Left colon (tissue), 2 donors: ENCODE measurements at regions not wholly inside any gene's neighbourhood (a gene's known extent, or its start where the extent isn't known, plus 50 kb on each side); places are given as distances from the start of the nearest gene placed in this dataset.
"Not testable (repeated sequence)": the region's sequence is repeated elsewhere in the genome, so short reads cannot be mapped to it uniquely, and the experiment has no call there.

Experiments
- ATAC-seq: fragments of 200-7000 bp; cut with Tn5 transposase; one replicate; pipeline ENCODE4 v1.9.1; 2020; ENCODE audit warnings: mild to moderate bottlenecking, moderate library complexity
- DNase-seq, 2 donors: peaks; one replicate each; pipeline ENCODE4 v3.0.0-alpha.2; 2020
- intact Hi-C, 2 donors: fragments of 100-400 bp; cut with DNase I in 1 of 2; cut with micrococcal nuclease in 1 of 2; formaldehyde crosslinking; loops; one replicate each; pipeline versions ENCODE4 v1.11.2 to v1.14.0; 2022; cut with DNase I, micrococcal nuclease
- donor health status: DM: no; HTN: no; CAD: no.
- donor health status: DM: yes; HTN: yes; CAD: no.

GRCh38 chr6:50301307-50301706 lies 251.6 kb upstream of the DEFB112 start:
- no peak for ATAC-seq
- intact Hi-C loops: no loop called here
- no peak for DNase-seq

DNA sequence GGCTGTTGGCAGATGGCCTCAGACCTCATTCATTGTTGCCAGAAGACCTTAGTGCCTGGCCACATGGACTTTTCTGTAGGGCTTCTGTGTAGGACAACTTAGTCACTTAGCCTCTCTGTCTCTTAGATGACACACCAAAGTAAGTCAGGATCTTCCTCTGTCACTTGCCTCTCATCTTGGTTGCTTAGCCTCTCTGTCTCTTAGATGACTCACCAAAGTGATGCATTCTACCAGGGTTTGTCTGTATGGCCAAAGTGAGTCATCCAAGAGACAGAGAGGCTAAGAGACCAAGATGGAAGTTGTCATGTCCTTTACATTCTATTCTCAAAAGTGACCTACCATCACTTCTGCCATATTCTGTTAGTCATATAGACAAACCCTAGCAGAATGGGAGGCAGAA lies 255.9 kb upstream of the DEFB112 start:
- intact Hi-C loops: no loop called here
- DNase-seq (no peak), ATAC-seq (no peak)

- DNase-seq: no peak
- no peak for ATAC-seq
- intact Hi-C loops: no loop called here
Measured at GRCh38 chr6:50318536-50318935, 268.8 kb upstream of the DEFB112 start.

DNA sequence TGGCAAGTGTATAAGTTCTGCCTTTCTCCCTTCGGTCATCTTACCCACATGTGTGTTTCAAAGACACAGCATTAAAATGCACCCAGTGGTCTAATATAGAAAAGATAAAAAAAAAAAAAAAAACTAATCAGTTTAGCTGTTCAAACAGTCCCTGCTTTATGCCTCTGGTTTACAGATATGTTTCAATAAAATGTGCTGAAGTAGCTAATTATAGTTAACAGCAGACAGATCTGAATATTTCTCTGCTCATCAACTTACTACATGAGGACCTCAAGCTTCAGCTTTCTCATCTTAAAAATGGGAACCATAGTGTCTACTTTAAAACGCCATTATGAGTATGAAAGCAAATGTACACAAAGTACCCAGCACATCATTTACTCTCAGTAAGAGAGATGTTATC lies 280.6 kb upstream of the DEFB112 start:
- intact Hi-C loops: no loop called here
- DNase-seq (no peak), ATAC-seq (no peak)

DNA sequence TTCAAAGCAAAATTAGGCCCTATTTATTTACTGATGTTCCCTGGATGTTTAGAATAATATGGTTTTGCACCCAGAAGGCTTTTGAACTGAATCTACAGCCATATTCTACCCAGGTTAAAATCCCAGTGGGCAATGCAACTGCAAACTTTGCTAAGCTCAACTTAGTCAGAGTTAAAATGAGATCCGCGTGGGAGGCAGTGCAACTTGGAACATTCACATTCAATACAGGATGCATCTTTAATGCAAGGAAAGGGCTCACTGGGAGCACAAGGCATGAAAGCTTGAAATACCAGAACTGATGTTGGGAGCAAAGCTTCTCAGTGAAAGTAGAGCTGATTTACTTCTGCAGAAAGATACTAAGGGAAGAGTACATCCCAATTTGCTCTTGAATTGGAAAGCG lies 281.2 kb upstream of the DEFB112 start:
- ATAC-seq: no peak
- intact Hi-C loops: no loop called here

DNA sequence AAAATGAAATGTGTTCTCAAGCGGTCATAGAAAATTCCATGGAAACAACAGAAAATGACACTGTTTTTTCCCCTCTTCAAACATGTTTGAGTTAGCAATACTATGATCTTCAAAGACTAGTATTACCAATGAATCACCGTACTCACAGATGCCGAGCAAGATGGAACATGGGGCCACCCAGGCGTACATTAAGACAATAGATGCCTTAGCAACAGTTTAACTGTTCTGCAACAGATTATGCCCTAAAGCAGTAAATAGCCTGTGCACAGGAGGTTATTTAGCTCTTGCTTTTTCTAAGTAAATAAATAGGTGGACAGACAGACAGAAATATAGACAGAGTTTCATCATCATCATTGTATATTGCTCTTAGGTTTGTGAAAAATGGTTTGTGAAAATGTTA lies 284.0 kb upstream of the DEFB112 start:
- ATAC-seq: no peak
- intact Hi-C loops: no loop called here
- DNase-seq: no peak

More for the DNA sequence above, 281.2 kb upstream of the DEFB112 start:
- DNase-seq: no peak

GRCh38 chr6:50337532-50338122 lies 287.9 kb upstream of the DEFB112 start:
- ATAC-seq (no peak), DNase-seq (no peak)
- intact Hi-C loops: no loop called here

GRCh38 chr6:50353603-50354002 lies 303.9 kb upstream of the DEFB112 start:
- intact Hi-C loops: no loop called here
- ATAC-seq (no peak), DNase-seq (no peak)

- intact Hi-C loops: no loop called here
- DNase-seq: no peak
- ATAC-seq: no peak
Measured at GRCh38 chr6:50358113-50358512, 308.4 kb upstream of the DEFB112 start.

DNA sequence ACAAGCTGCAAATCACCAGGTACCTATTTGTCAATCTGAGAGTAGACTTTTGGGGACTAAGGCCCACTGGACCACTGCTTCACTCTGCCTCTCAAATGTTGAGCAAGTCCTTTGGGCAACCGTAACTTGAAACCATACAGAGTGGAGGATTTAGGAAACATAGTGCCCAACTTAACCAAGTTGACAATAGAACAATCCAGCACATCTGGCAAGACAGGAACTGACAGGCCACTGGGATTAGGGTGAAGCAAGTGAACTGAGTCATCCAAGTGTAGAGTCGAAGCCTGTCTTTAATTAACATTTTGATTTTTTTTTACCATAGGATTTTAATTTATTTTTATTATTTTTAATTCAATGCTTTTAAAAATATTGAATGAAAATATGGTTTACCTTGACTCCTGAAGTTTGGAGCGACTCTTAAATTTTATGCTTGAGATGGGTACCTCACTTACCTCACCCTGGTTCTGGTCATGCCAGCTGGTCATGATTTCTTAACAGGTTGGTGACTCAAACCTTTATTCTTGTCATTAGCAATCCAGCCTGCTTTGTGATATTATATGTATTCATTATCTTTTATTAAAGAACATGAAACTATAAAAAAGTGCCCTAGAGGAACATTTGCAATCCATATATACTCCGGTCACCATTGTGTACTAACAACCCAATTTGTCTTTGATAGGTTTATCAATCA lies 312.1 kb upstream of the DEFB112 start:
- DNase-seq: no peak
- ATAC-seq: no peak
- intact Hi-C loops: no loop called here

- DNase-seq (no peak), ATAC-seq (no peak)
- intact Hi-C loops: no loop called here
Measured at GRCh38 chr6:50362706-50363105, 313.0 kb upstream of the DEFB112 start.

DNA sequence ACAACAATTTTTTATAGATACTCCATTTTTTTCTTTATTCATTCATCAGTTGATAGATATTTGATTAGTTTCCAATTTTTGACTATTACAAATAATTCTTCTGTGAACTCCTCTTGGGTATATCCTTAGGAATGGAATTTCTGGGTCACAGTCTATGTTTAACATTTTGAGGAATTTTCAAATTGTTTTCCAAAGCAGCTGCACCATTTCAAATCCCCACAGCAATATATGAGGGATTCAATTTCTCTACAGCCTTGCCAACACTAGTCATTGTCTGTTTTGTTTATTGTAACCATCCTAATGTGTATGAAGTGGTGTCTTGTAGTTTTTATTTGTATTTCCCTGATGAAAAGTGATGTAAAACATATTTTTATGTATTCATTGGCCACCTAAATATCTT lies 320.3 kb upstream of the DEFB112 start:
- intact Hi-C loops: no loop called here
- DNase-seq (no peak), ATAC-seq (no peak)

- no peak for ATAC-seq
- DNase-seq: no peak
- intact Hi-C loops: no loop called here
Measured at GRCh38 chr6:50380406-50381098, 330.8 kb upstream of the DEFB112 start.

DNA sequence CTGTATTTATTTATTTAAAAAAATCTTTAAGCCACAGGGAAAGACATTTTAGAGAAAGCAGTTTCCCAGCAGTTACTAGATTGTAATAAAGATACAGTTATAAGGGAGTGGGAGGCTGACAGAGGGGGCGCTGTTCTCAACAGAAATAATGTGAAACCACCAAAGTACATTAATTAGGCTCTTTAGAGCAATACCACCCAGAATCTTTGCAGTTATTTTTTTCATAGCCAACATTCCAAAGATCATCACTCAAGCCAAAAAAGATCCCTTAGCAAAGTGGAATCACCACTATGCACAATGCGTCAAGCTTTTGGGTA lies 331.3 kb upstream of the DEFB112 start:
- ATAC-seq (no peak), DNase-seq (no peak)
- intact Hi-C loops: no loop called here

DNA sequence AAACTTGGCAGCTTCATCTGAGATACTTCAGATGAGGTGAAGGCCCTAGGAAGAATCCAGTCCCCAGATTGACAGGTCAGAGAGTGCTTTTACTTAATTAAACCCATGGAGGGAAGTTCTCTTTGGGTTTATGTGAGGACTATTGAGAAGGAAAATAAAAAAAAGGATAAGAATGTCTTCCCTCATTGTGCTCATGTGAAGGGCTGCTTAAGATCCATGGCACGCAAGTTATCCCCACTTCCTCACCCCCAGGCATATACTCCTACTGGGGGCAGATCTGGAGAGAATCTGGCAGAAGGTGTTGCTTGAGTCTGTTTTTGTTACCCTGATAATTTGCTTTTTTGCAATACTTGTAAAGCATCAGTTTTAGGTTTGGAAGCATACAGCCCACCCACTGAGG lies 322.9 kb upstream of the TFAP2D start:
- DNase-seq (no peak), ATAC-seq (no peak)
- intact Hi-C loops: no loop called here

DNA sequence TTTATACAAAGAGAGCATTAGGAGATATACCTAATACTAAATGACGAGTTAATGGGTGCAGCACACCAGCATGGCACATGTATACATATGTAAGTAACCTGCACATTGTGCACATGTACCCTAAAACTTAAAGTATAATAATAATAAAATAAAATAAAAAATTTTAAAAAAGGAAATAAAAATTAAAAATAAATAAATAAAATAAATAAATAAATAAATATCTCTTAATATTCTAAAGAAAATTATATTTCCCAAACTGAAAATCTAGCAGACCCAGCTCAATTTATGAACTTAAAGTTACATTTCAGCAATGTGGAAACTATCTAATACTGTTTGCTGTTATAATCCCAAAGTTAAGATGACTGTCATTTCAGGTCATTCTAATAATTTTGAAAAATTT lies 319.2 kb upstream of the TFAP2D start:
- not testable (repeated sequence) for ATAC-seq

DNA sequence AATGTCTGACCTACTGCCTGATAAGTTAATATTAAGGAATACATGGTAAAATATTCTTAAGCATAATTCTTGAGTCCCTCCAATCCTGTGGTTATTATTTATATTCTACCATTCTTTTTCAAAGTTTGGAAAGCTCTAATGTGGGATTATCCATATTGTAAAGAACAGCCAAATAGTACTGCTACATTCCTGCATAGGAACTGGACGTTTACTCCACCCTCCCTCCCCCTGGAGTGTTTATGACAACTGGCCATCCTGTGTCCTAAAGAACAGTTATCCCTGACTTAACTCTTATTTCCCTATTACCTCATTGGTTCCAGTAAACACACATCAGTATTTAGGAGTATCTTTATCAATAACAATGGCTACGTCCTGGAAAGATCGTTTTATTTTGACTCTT lies 308.7 kb upstream of the TFAP2D start:
- ATAC-seq (no peak), DNase-seq (no peak)
- intact Hi-C loops: no loop called here

More for the DNA sequence above, 319.2 kb upstream of the TFAP2D start:
- intact Hi-C loops, DNase-seq: not testable (repeated sequence)

DNA sequence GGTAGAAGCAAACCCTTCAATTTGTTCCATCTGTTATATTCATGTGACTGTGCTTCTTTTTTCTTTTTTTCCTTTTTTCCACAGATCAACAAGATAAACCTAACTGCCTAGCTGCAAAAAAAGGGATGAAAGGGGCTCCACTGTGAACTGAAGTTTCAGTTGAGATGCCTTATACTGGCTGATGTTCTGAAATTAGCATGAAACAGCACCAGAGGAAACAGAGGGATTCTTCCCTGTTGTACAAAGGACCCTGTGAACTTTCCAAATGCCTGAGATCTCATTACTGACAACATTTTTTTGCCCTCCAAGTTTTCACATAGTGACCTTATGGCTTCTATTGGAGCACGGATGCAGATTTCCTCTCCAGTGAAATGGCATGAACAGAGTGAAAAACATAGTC lies 302.7 kb upstream of the TFAP2D start:
- ATAC-seq: no peak
- DNase-seq: no peak
- intact Hi-C loops: no loop called here

DNA sequence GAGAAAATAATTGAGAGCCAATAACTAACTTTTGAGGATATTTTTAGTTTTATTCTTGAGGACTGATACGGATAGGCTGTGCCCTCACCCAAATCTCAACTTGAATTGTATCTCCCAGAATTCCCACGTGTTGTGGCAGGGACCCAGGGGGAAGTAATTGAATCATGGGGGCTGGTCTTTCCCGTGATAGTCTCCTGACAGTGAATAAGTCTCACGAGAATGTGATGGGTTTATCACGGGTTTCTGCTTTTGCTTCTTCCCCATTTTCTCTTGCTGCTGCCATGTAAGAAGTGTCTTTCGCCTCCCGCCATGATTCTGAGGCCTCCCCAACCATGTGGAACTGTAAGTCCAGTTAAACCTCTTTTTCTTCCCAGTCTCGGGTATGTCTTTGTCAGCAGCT lies 292.3 kb upstream of the TFAP2D start:
- ATAC-seq, DNase-seq, intact Hi-C loops: not testable (repeated sequence)

- intact Hi-C loops: no loop called here
- DNase-seq (no peak), ATAC-seq (no peak)
Measured at GRCh38 chr6:50427267-50427666, 286.1 kb upstream of the TFAP2D start.

DNA sequence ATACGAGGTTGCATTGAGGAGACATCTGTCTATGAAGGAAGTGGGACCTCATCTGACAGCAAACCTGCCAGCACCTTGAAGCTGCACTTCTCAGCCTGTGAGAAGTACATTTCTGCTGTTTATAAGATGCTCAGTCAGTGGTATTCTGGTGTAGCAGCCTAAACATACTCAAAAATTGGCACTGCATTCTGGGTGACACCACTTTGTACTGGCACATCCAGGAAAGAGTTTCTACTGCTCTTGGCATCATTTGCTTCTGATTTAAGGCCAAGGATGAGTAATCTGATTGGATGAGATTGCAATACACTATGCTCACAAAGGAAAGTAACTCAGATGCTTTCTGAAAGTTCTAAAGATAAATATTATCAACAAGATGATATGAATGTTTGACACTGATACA lies 275.4 kb upstream of the TFAP2D start:
- no peak for ATAC-seq
- intact Hi-C loops: no loop called here
- DNase-seq: no peak
